K562 (cell line): ENCODE measurements at regions not wholly inside any gene's neighbourhood (a gene's known extent, or its start where the extent isn't known, plus 50 kb on each side); places are given as distances from the start of the nearest gene placed in this dataset.

Source experiments
- ATAC-seq: fragments of 200-7000 bp; cut with Tn5 transposase; 3 replicates; pipeline ENCODE4 v1.9.1; 2020; ENCODE audit warnings: moderate library complexity
- BruUV-seq: library from RNA; stranded (reverse); fragments of 400-500 nt; replicated peaks from 2 replicates; lab custom pipeline; 2021; lab: Mats Ljungman, UMichigan
- CTCF ChIA-PET: fragments of 300-600 bp; formaldehyde crosslinking; extraction: SDS; loops from one replicate; lab custom pipeline; 2021; ENCODE audit warnings: low intra/inter-chr PET ratio; lab: Yijun Ruan, JAX
- POLR2A ChIA-PET: fragments of 300-600, 350-650 bp; sonication (Branson Sonifier 250); formaldehyde crosslinking; extraction: SDS; loops from one replicate; lab custom pipeline; 2021; ENCODE audit warnings: antibody characterized with exemption, inconsistent platforms; lab: Yijun Ruan, JAX
- DNase-seq, 4 experiments: peaks; one replicate each; pipeline versions ENCODE4 v3.0.0 to v3.0.0-alpha.2; 2011 to 2018; ENCODE audit warnings: low spot score in 3 of 4, mixed read lengths in 3 of 4; ENCODE audit errors: extremely low read depth in 1 of 4
- FAIRE-seq: peaks from 2 replicates; lab custom pipeline; 2011; peaks lifted over from hg19 to GRCh38; lab: Jason Lieb, UNC
- H2AFZ ChIP-seq: 2 replicates; pipeline ENCODE4 v1.6.0; 2011; ENCODE audit warnings: low read depth, low read length, control low read depth, inconsistent platforms
- H3K27ac ChIP-seq: fragments of 200-600 bp; 3 replicates; pipeline ENCODE4 v1.8.0; 2011; ENCODE audit warnings: low read depth, mild to moderate bottlenecking, control low read depth, inconsistent platforms, low read length, moderate library complexity, mixed read lengths; ENCODE audit errors: extremely low read depth
- H3K27me3 ChIP-seq, 2 experiments: fragments of 300-600 bp in 1 of 2; 2 replicates in 1 of 2; 3 replicates in 1 of 2; pipeline versions ENCODE4 v1.6.0 to v1.8.0; 2011; ENCODE audit warnings: inconsistent platforms in 2 of 2, low read length in 2 of 2, mild to moderate bottlenecking in 1 of 2, mixed read lengths in 1 of 2, moderate library complexity in 1 of 2; ENCODE audit not compliant: control insufficient read depth in 2 of 2, insufficient read depth in 2 of 2
- H3K36me3 ChIP-seq: fragments of 300-600 bp; 3 replicates; pipeline ENCODE4 v1.8.0; 2011; ENCODE audit warnings: mild to moderate bottlenecking, low read length, inconsistent platforms; ENCODE audit not compliant: control insufficient read depth, insufficient read depth
- H3K4me1 ChIP-seq, 2 experiments: fragments of 200-600 bp in 1 of 2; replicated peaks in 1 of 2; 2 replicates in 1 of 2; 3 replicates in 1 of 2; pipeline versions ENCODE4 v1.5.1 to v1.8.0; 2011; ENCODE audit warnings: inconsistent platforms in 2 of 2, low read length in 2 of 2, mild to moderate bottlenecking in 1 of 2, mixed read lengths in 1 of 2, moderate library complexity in 1 of 2; ENCODE audit not compliant: control insufficient read depth in 2 of 2, insufficient read depth in 2 of 2
- H3K4me2 ChIP-seq: 2 replicates; pipeline ENCODE4 v1.6.1; 2011; ENCODE audit warnings: low read length, control low read depth, inconsistent platforms, mixed read lengths; ENCODE audit not compliant: insufficient read depth
- H3K4me3 ChIP-seq: fragments of 200-600 bp; sonication (generic), shearing (Covaris generic); 2 replicates; pipeline ENCODE4 v1.5.1; 2016; ENCODE audit warnings: control low read depth, inconsistent platforms
- H3K79me2 ChIP-seq: fragments of 200-600 bp; 3 replicates; pipeline ENCODE4 v1.8.0; 2011; ENCODE audit warnings: low read length, inconsistent platforms; ENCODE audit not compliant: control insufficient read depth, insufficient read depth
- H3K9ac ChIP-seq, 2 experiments: 2 replicates each; pipeline versions ENCODE4 v1.6.0 to v1.6.1; 2011; ENCODE audit warnings: low read depth in 2 of 2, low read length in 2 of 2, control low read depth in 1 of 2, inconsistent platforms in 1 of 2, mild to moderate bottlenecking in 1 of 2, mixed read lengths in 1 of 2; ENCODE audit not compliant: insufficient read depth in 1 of 2
- H3K9me1 ChIP-seq: one replicate; pipeline ENCODE4 v1.6.0; 2011; ENCODE audit warnings: inconsistent platforms, mild to moderate bottlenecking, low read length, moderate library complexity; ENCODE audit not compliant: control insufficient read depth, insufficient read depth
- H3K9me3 ChIP-seq: replicated peaks from 2 replicates; pipeline ENCODE4 v1.5.1; 2011; ENCODE audit warnings: low read depth, low read length, inconsistent platforms; ENCODE audit not compliant: control insufficient read depth, insufficient read depth
- H4K20me1 ChIP-seq: replicated peaks from 2 replicates; pipeline ENCODE4 v1.6.1; 2011; ENCODE audit warnings: low read length, inconsistent platforms, mixed read lengths; ENCODE audit not compliant: control insufficient read depth, insufficient read depth
- ATF6 ChIP-seq: sonication (generic); formaldehyde crosslinking; IDR thresholded peaks from 2 replicates; pipeline ENCODE4 v1.4.0; 2020; ENCODE audit warnings: mild to moderate bottlenecking, missing genetic modification reagents
- BRCA1 ChIP-seq, 2 experiments: fragments of 450-650 bp in 1 of 2; sonication (generic) in 1 of 2; formaldehyde crosslinking in 1 of 2; IDR thresholded peaks; 2 replicates each; pipeline versions ENCODE4 v1.5.0 to v1.6.1; 2017 to 2020; ENCODE audit warnings: mild to moderate bottlenecking in 1 of 2, missing genetic modification reagents in 1 of 2
- CBX8 ChIP-seq: fragments of 200-600 bp; sonication (generic); IDR thresholded peaks from 2 replicates; pipeline ENCODE4 v1.6.1; 2012; ENCODE audit warnings: borderline replicate concordance, mixed run types, low read depth, mild to moderate bottlenecking, moderate library complexity, mixed read lengths, low read length, control low read depth, inconsistent platforms; ENCODE audit not compliant: poor library complexity, severe bottlenecking; ENCODE audit errors: extremely low read depth
- EP400 ChIP-seq: fragments of 450-650 bp; IDR thresholded peaks from 2 replicates; pipeline ENCODE4 v1.6.1; 2017; ENCODE audit warnings: antibody characterized with exemption, mild to moderate bottlenecking, moderate library complexity
- GABPB1 ChIP-seq: sonication (generic); formaldehyde crosslinking; IDR thresholded peaks from 2 replicates; pipeline ENCODE4 v1.8.0; 2022; ENCODE audit warnings: mild to moderate bottlenecking, missing genetic modification reagents
- ILK ChIP-seq: fragments of 450-650 bp; IDR thresholded peaks from 2 replicates; pipeline ENCODE4 v1.6.1; 2016; ENCODE audit warnings: missing genetic modification characterization, low read depth, mild to moderate bottlenecking, missing compliant biosample characterization, moderate library complexity, borderline replicate concordance
- MCM7 ChIP-seq, 2 experiments: fragments of 450-650 bp; IDR thresholded peaks; 2 replicates each; pipeline ENCODE4 v1.6.1; 2016 to 2018
- MEF2D ChIP-seq: conservative IDR thresholded peaks from 2 replicates; pipeline ENCODE4 v1.6.1; 2016; ENCODE audit warnings: low read depth, missing genetic modification characterization, missing compliant biosample characterization
- NCOR1 ChIP-seq: fragments of 450-650 bp; IDR thresholded peaks from 2 replicates; pipeline ENCODE4 v1.6.1; 2016; ENCODE audit warnings: mild to moderate bottlenecking, moderate library complexity
- ZNF133 ChIP-seq: fragments of 250-450 bp; sonication (Bioruptor Pico); IDR thresholded peaks from 2 replicates; pipeline ENCODE4 v1.4.0; 2020; ENCODE audit warnings: mild to moderate bottlenecking
- WGBS: fragments of 100-300 bp; shearing (Covaris generic); methylation state at CpG from one replicate; pipeline ENCODE4 v1.1.6; 2016; ENCODE audit warnings: low coverage, mixed read lengths; ENCODE audit not compliant: insufficient coverage; ENCODE audit errors: missing lambda C conversion rate; 5-methylcytosine and 5-hydroxymethylcytosine counted together
- in situ Hi-C: fragments of 300-500 bp; cut with MboI; formaldehyde crosslinking; loops from 4 replicates; pipeline ENCODE4 v1.15.0; 2018; ENCODE audit warnings: inconsistent platforms, mixed read lengths
- intact Hi-C: fragments of 100-400 bp; cut with micrococcal nuclease; formaldehyde crosslinking; loops from 2 replicates; pipeline ENCODE4 v1.14.2; 2022

- intact Hi-C loops (no loop called here), in situ Hi-C loops (no loop called here)
- H3K9me1 ChIP-seq: no peaks in the 10 kb centered on the region
- ChIA-PET CTCF (no interaction called here), POLR2A (no interaction called here)
- ATAC-seq: no peak
- no peak for FAIRE-seq
- no peaks in the 10 kb centered on the region for H3K27me3 ChIP-seq
- no peak overlapping the region for H3K9ac ChIP-seq
- peaks cover 2 to 4% of the 10 kb centered on the region in 2 experiments; a peak in 2 of 5 replicates for H3K4me1 ChIP-seq
- no TSS peak for BruUV-seq
- H3K79me2 ChIP-seq: no peaks in the 10 kb centered on the region
- H3K9me3 ChIP-seq: no peaks in the 10 kb centered on the region; the same call in 1 of the 2 replicates
- no peaks in the 10 kb centered on the region for H4K20me1 ChIP-seq
- no peak overlapping the region for H2AFZ ChIP-seq
- no peak for TF ChIP-seq EP400
- H3K27ac ChIP-seq: no peak overlapping the region
- H3K4me2 ChIP-seq: no peak overlapping the region
- H3K36me3 ChIP-seq: no peaks in the 10 kb centered on the region
- 6% methylated on average over 1 of the region's 1 CpG for WGBS
- DNase-seq: no peak
- no peak overlapping the region for H3K4me3 ChIP-seq
These were observed 54.6 kb upstream of the ATF7IP start for GRCh38 chr12:14310866-14311265.

- no TSS peak for BruUV-seq
- intact Hi-C loops: no loop called here
- H3K4me2 ChIP-seq: no peak overlapping the region
- H4K20me1 ChIP-seq: no peaks in the 10 kb centered on the region
- 79% methylated on average over 6 of the region's 7 CpGs for WGBS
- ChIA-PET CTCF (no interaction called here), POLR2A (no interaction called here)
- H3K27me3 ChIP-seq: no peaks in the 10 kb centered on the region
- H3K36me3 ChIP-seq: no peaks in the 10 kb centered on the region
- no peak overlapping the region for H3K9ac ChIP-seq
- no peak overlapping the region for H3K27ac ChIP-seq
- H3K9me1 ChIP-seq: no peaks in the 10 kb centered on the region
- ATAC-seq (no peak), FAIRE-seq (no peak), DNase-seq (no peak)
- H3K4me3 ChIP-seq: no peak overlapping the region
- in situ Hi-C loops: no loop called here
- no peaks in the 10 kb centered on the region for H3K79me2 ChIP-seq
- H3K9me3 ChIP-seq: no peaks in the 10 kb centered on the region; the same call in 1 of the 2 replicates
- H2AFZ ChIP-seq: no peak overlapping the region
- H3K4me1 ChIP-seq: peaks cover 0 to 2% of the 10 kb centered on the region in 2 experiments; a peak in 1 of 5 replicates
- TF ChIP-seq ATF6 (CRISPR knock-in tag) (no peak), ZNF133 (CRISPR knock-in tag) (no peak), NCOR1 (no peak), CBX8 (no peak), BRCA1 (IDR thresholded peaks at IDR 0.05) (no peak), BRCA1 (CRISPR knock-in tag; IDR thresholded peaks at IDR 0.05) (no peak), ILK (no peak), MCM7 (IDR thresholded peaks at IDR 0.05) (no peak), MEF2D (tag) (no peak), GABPB1 (CRISPR knock-in tag) (no peak)
These were observed 51.9 kb upstream of the ATF7IP start for GRCh38 chr12:14313379-14314138.
